WTC11 (cell line): ENCODE measurements at regions not wholly inside any gene's neighbourhood (a gene's known extent, or its start where the extent isn't known, plus 50 kb on each side); places are given as distances from the start of the nearest gene placed in this dataset.

Source experiments
- ATAC-seq: fragments of 200-7000 bp; cut with Tn5 transposase; 2 replicates; pipeline ENCODE4 v1.10.0; 2021; ENCODE audit warnings: mild to moderate bottlenecking, moderate library complexity
- CTCF ChIA-PET: fragments of 300-600 bp; sonication (Branson Sonifier 250); formaldehyde crosslinking; loops from one replicate; lab custom pipeline; 2021; ENCODE audit warnings: antibody characterized with exemption; lab: Charles Lee
- POLR2A ChIA-PET: fragments of 350-600 bp; sonication (Branson Sonifier 250); formaldehyde crosslinking; loops from one replicate; lab custom pipeline; 2021; ENCODE audit warnings: antibody characterized with exemption; lab: Charles Lee
- DNase-seq: peaks from one replicate; pipeline ENCODE4 v3.0.0; 2021; ENCODE audit warnings: low spot score
- H3K27ac Mint-ChIP-seq: 2 replicates; pipeline ENCODE4 v1.8.0; 2021; ENCODE audit warnings: mixed read lengths
- H3K27me3 Mint-ChIP-seq: 2 replicates; pipeline ENCODE4 v1.8.0; 2021; ENCODE audit warnings: low read depth, mild to moderate bottlenecking, moderate library complexity, mixed read lengths
- H3K36me3 Mint-ChIP-seq: 2 replicates; pipeline ENCODE4 v1.8.0; 2021; ENCODE audit warnings: mixed read lengths
- H3K4me1 Mint-ChIP-seq: 2 replicates; pipeline ENCODE4 v1.8.0; 2022; ENCODE audit warnings: mixed read lengths
- H3K4me3 Mint-ChIP-seq: 2 replicates; pipeline ENCODE4 v1.8.0; 2021; ENCODE audit warnings: mild to moderate bottlenecking, moderate library complexity, mixed read lengths
- H3K9me3 Mint-ChIP-seq: 2 replicates; pipeline ENCODE4 v1.8.0; 2021; ENCODE audit warnings: mixed read lengths
- ARID4B ChIP-seq: sonication (generic); formaldehyde crosslinking; IDR thresholded peaks from 2 replicates; pipeline ENCODE4 v1.8.0; 2023; ENCODE audit warnings: missing genetic modification reagents, mild to moderate bottlenecking, borderline replicate concordance
- CTCF ChIP-seq: fragments of 200-600 bp; IDR thresholded peaks from 2 replicates; pipeline ENCODE4 v1.8.0; 2022; ENCODE audit warnings: antibody characterized with exemption
- E2F5 ChIP-seq: sonication (generic); formaldehyde crosslinking; IDR thresholded peaks from 2 replicates; pipeline ENCODE4 v1.8.1; 2022; ENCODE audit warnings: mild to moderate bottlenecking, moderate library complexity, missing genetic modification reagents
- ELF4 ChIP-seq: sonication (generic); formaldehyde crosslinking; IDR thresholded peaks from 2 replicates; pipeline ENCODE4 v1.8.1; 2022; ENCODE audit warnings: low read depth, mild to moderate bottlenecking, moderate library complexity, missing genetic modification reagents
- FOXP1 ChIP-seq: sonication (generic); formaldehyde crosslinking; IDR thresholded peaks from 2 replicates; pipeline ENCODE4 v1.8.0; 2022; ENCODE audit warnings: missing genetic modification reagents, mild to moderate bottlenecking, moderate library complexity, borderline replicate concordance
- GTF2I ChIP-seq: fragments of 250-450 bp; sonication (Bioruptor Pico); conservative IDR thresholded peaks from 2 replicates; pipeline ENCODE4 v1.4.0; 2021; ENCODE audit warnings: mild to moderate bottlenecking
- HMGA2 ChIP-seq: fragments of 250-450 bp; sonication (Bioruptor Pico); IDR thresholded peaks from 2 replicates; pipeline ENCODE4 v1.4.0; 2021; ENCODE audit warnings: mild to moderate bottlenecking, moderate library complexity
- HMGXB4 ChIP-seq: sonication (generic); formaldehyde crosslinking; IDR thresholded peaks from 2 replicates; pipeline ENCODE4 v1.8.1; 2023; ENCODE audit warnings: mild to moderate bottlenecking, moderate library complexity, missing genetic modification reagents
- MAX ChIP-seq: sonication (generic); formaldehyde crosslinking; IDR thresholded peaks from 2 replicates; pipeline ENCODE4 v1.8.0; 2022; ENCODE audit warnings: mild to moderate bottlenecking, missing genetic modification reagents
- MLX ChIP-seq: sonication (generic); formaldehyde crosslinking; IDR thresholded peaks from 2 replicates; pipeline ENCODE4 v1.8.1; 2023; ENCODE audit warnings: mild to moderate bottlenecking, missing genetic modification reagents, moderate library complexity
- MYBL2 ChIP-seq: sonication (generic); formaldehyde crosslinking; IDR thresholded peaks from 2 replicates; pipeline ENCODE4 v1.8.1; 2023; ENCODE audit warnings: mild to moderate bottlenecking, moderate library complexity, missing genetic modification reagents
- NFE2L1 ChIP-seq: sonication (generic); formaldehyde crosslinking; IDR thresholded peaks from 2 replicates; pipeline ENCODE4 v1.8.1; 2023; ENCODE audit warnings: missing genetic modification reagents
- NR2C2 ChIP-seq: sonication (generic); formaldehyde crosslinking; IDR thresholded peaks from 2 replicates; pipeline ENCODE4 v1.8.0; 2022; ENCODE audit warnings: mild to moderate bottlenecking, missing genetic modification reagents
- NR3C1 ChIP-seq: sonication (generic); formaldehyde crosslinking; conservative IDR thresholded peaks from 2 replicates; pipeline ENCODE4 v1.8.1; 2023; ENCODE audit warnings: low read depth, mild to moderate bottlenecking, missing genetic modification reagents
- PRRX2 ChIP-seq: fragments of 250-450 bp; sonication (Bioruptor Pico); IDR thresholded peaks from 2 replicates; pipeline ENCODE4 v1.8.0; 2021; ENCODE audit warnings: mild to moderate bottlenecking
- RELA ChIP-seq: sonication (generic); formaldehyde crosslinking; IDR thresholded peaks from 2 replicates; pipeline ENCODE4 v1.8.1; 2022; ENCODE audit warnings: missing genetic modification reagents, mild to moderate bottlenecking, borderline replicate concordance
- TCF7 ChIP-seq: sonication (generic); formaldehyde crosslinking; IDR thresholded peaks from 2 replicates; pipeline ENCODE4 v1.8.0; 2022; ENCODE audit warnings: mild to moderate bottlenecking, low read depth, missing genetic modification reagents, moderate library complexity
- TEAD1 ChIP-seq: sonication (generic); formaldehyde crosslinking; IDR thresholded peaks from 2 replicates; pipeline ENCODE4 v1.8.0; 2022; ENCODE audit warnings: mild to moderate bottlenecking, missing genetic modification reagents
- USF2 ChIP-seq: sonication (generic); formaldehyde crosslinking; IDR thresholded peaks from 2 replicates; pipeline ENCODE4 v1.8.1; 2023; ENCODE audit warnings: mild to moderate bottlenecking, missing genetic modification reagents, moderate library complexity
- ZNF138 ChIP-seq: sonication (generic); formaldehyde crosslinking; conservative IDR thresholded peaks from 2 replicates; pipeline ENCODE4 v1.8.1; 2022; ENCODE audit warnings: mild to moderate bottlenecking, moderate library complexity, missing genetic modification reagents
- ZNF317 ChIP-seq: sonication (generic); formaldehyde crosslinking; IDR thresholded peaks from 2 replicates; pipeline ENCODE4 v1.8.1; 2023; ENCODE audit warnings: low read depth, mild to moderate bottlenecking, moderate library complexity, missing genetic modification reagents, borderline replicate concordance
- ZNF671 ChIP-seq: fragments of 250-450 bp; sonication (Bioruptor Pico); IDR thresholded peaks from 2 replicates; pipeline ENCODE4 v1.8.0; 2021; ENCODE audit warnings: mild to moderate bottlenecking

GRCh38 chr3:102741105-102741504, 306.3 kb downstream of the ZPLD1 start:
- DNase-seq (peak; percentile 24), ATAC-seq (peak; percentile 69)
- Mint-ChIP-seq H3K4me1 (no peaks in the 10 kb centered on the region), H3K27ac (no peak overlapping the region), H3K27me3 (no peaks in the 10 kb centered on the region), H3K9me3 (no peaks in the 10 kb centered on the region), H3K36me3 (no peaks in the 10 kb centered on the region), H3K4me3 (no peak overlapping the region)
- TF ChIP-seq RELA (CRISPR knock-in tag) (no peak), NR3C1 (CRISPR knock-in tag) (no peak), CTCF (0 out of 2 replicates have a peak, but pooled peaks have one; percentile 24)
- CTCF ChIA-PET = interaction anchor here (0.9 to 2.6 kb wide), 7 partner anchors 23 to 648 kb away, joined by 3 to 54 read pairs (median 3); no protein-coding TSS in a partner anchor
- POLR2A ChIA-PET = no interaction called here

GRCh38 chr3:102741694-102742093, 306.9 kb downstream of the ZPLD1 start:
- TF ChIP-seq GTF2I (CRISPR knock-in tag) (no peak), E2F5 (CRISPR knock-in tag) (no peak), USF2 (CRISPR knock-in tag) (no peak), ZNF317 (CRISPR knock-in tag) (no peak), MAX (no peak), FOXP1 (CRISPR knock-in tag) (no peak), ELF4 (CRISPR knock-in tag) (no peak), NFE2L1 (CRISPR knock-in tag) (no peak), ARID4B (CRISPR knock-in tag) (no peak), MYBL2 (no peak)
- ChIA-PET CTCF (interaction anchor here (0.9 to 2.6 kb wide), 6 partner anchors 38 to 648 kb away, joined by 3 to 54 read pairs (median 4); no protein-coding TSS in a partner anchor), POLR2A (no interaction called here)
- Mint-ChIP-seq H3K36me3 (no peaks in the 10 kb centered on the region), H3K27ac (no peak overlapping the region), H3K27me3 (no peaks in the 10 kb centered on the region), H3K9me3 (no peaks in the 10 kb centered on the region), H3K4me1 (no peaks in the 10 kb centered on the region), H3K4me3 (no peak overlapping the region)
- DNase-seq = no peak
- ATAC-seq = no peak

- Mint-ChIP-seq H3K27me3 (no peaks in the 10 kb centered on the region), H3K4me1 (peaks cover 26% of the 10 kb centered on the region), H3K36me3 (no peaks in the 10 kb centered on the region), H3K27ac (no peak overlapping the region), H3K9me3 (no peaks in the 10 kb centered on the region), H3K4me3 (no peak overlapping the region)
- POLR2A ChIA-PET = no interaction called here
- ATAC-seq (no peak), DNase-seq (no peak)
- CTCF ChIA-PET = no interaction called here
- no peak for TF ChIP-seq HMGXB4 (CRISPR knock-in tag)
- no peak for TF ChIP-seq TCF7
- TF ChIP-seq HMGA2 (CRISPR knock-in tag) = no peak
- no peak for TF ChIP-seq PRRX2
- no peak for TF ChIP-seq ZNF671
- no peak for TF ChIP-seq ZNF138 (CRISPR knock-in tag)
- no peak for TF ChIP-seq TEAD1 (CRISPR knock-in tag)
- no peak for TF ChIP-seq NR2C2 (CRISPR knock-in tag)
- no peak for TF ChIP-seq MLX
Observed at GRCh38 chr3:102745881-102746280, 311.1 kb downstream of the ZPLD1 start.
